ENCODE measurements at regions not wholly inside any gene's neighbourhood (a gene's known extent, or its start where the extent isn't known, plus 50 kb on each side); places are given as distances from the start of the nearest gene placed in this dataset.

GRCh38 chr15:98207928-98208327, 247.4 kb downstream of the ARRDC4 start:
- TF ChIP-seq, protein P1, sequence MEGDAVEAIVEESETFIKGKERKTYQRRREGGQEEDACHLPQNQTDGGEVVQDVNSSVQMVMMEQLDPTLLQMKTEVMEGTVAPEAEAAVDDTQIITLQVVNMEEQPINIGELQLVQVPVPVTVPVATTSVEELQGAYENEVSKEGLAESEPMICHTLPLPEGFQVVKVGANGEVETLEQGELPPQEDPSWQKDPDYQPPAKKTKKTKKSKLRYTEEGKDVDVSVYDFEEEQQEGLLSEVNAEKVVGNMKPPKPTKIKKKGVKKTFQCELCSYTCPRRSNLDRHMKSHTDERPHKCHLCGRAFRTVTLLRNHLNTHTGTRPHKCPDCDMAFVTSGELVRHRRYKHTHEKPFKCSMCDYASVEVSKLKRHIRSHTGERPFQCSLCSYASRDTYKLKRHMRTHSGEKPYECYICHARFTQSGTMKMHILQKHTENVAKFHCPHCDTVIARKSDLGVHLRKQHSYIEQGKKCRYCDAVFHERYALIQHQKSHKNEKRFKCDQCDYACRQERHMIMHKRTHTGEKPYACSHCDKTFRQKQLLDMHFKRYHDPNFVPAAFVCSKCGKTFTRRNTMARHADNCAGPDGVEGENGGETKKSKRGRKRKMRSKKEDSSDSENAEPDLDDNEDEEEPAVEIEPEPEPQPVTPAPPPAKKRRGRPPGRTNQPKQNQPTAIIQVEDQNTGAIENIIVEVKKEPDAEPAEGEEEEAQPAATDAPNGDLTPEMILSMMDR (conservative IDR thresholded peaks at IDR 0.05 in 1 of 2, IDR thresholded peaks at IDR 0.05 in 1 of 2; ENCODE audit: low read depth in 1 of 2, low read length in 2 of 2): no peak
- no peak for TF ChIP-seq EZH2 (IDR thresholded peaks at IDR 0.05; ENCODE audit: low read length, missing control alignments)
